ENCODE measurements at regions not wholly inside any gene's neighbourhood (a gene's known extent, or its start where the extent isn't known, plus 50 kb on each side); places are given as distances from the start of the nearest gene placed in this dataset.

GRCh38 chr2:234375176-234375880, 121.6 kb downstream of the ARL4C start:
- TF ChIP-seq CTCF (IDR thresholded peaks at IDR 0.05): no peak
- TF ChIP-seq EP300 (IDR thresholded peaks at IDR 0.05; ENCODE audit: low read depth): no peak
- no peak for TF ChIP-seq POLR2AphosphoS5 (IDR thresholded peaks at IDR 0.05)

Measured in transverse colon (tissue), 4 donors.